ENCODE measurements at regions not wholly inside any gene's neighbourhood (a gene's known extent, or its start where the extent isn't known, plus 50 kb on each side); places are given as distances from the start of the nearest gene placed in this dataset.

GRCh38 chr7:119900996-119901672 lies 371.8 kb upstream of the KCND2 start:
- no peak overlapping the region for H2AFZ ChIP-seq (ENCODE audit: low read depth, low read length, severe bottlenecking)
- no peaks in the 10 kb centered on the region for H3K9me2 ChIP-seq (replicated peaks; ENCODE audit: insufficient read depth, low read length)
- H3F3A ChIP-seq (ENCODE audit: insufficient read depth), result no peaks in the 10 kb centered on the region
- H3K79me2 ChIP-seq (ENCODE audit: insufficient read depth, low read length), result no peaks in the 10 kb centered on the region
- no peaks in the 10 kb centered on the region for H3K9me3 ChIP-seq (ENCODE audit: insufficient read depth, low read length)
- H3K27ac ChIP-seq (ENCODE audit: low read depth, low read length), result no peak overlapping the region
- H3K27me3 ChIP-seq (ENCODE audit: low read length), result no peaks in the 10 kb centered on the region
- no peak overlapping the region for H3K9ac ChIP-seq (ENCODE audit: low read length)
- H4K20me1 ChIP-seq (ENCODE audit: low read depth, low read length), result no peaks in the 10 kb centered on the region
- H3K36me3 ChIP-seq (ENCODE audit: low read length), result no peaks in the 10 kb centered on the region
- no peak overlapping the region for H3K4me2 ChIP-seq (ENCODE audit: low read depth, low read length, poor library complexity, severe bottlenecking)
- H3K4me3 ChIP-seq (ENCODE audit: insufficient read depth, low read length, poor library complexity, severe bottlenecking), result no peak overlapping the region
- TF ChIP-seq CTCF (IDR thresholded peaks at IDR 0.05; ENCODE audit: insufficient read depth, low read length, poor library complexity, severe bottlenecking), result no peak
- TF ChIP-seq EZH2phosphoT487 (conservative IDR thresholded peaks at IDR 0.05; ENCODE audit: low read length), result no peak

GRCh38 chr7:119903085-119903484 lies 369.9 kb upstream of the KCND2 start:
- H3K27ac ChIP-seq (ENCODE audit: low read depth, low read length), result no peak overlapping the region

GRCh38 chr7:119905495-119905894 lies 367.5 kb upstream of the KCND2 start:
- no peak overlapping the region for H3K9ac ChIP-seq (ENCODE audit: low read length)
- H3K27ac ChIP-seq (ENCODE audit: low read depth, low read length), result no peak overlapping the region
- no peaks in the 10 kb centered on the region for H3F3A ChIP-seq (ENCODE audit: insufficient read depth)
- no peaks in the 10 kb centered on the region for H3K9me2 ChIP-seq (replicated peaks; ENCODE audit: insufficient read depth, low read length)
- no peaks in the 10 kb centered on the region for H3K27me3 ChIP-seq (ENCODE audit: low read length)
- H3K36me3 ChIP-seq (ENCODE audit: low read length), result no peaks in the 10 kb centered on the region
- H3K4me2 ChIP-seq (ENCODE audit: low read depth, low read length, poor library complexity, severe bottlenecking), result no peak overlapping the region
- H3K9me3 ChIP-seq (ENCODE audit: insufficient read depth, low read length), result no peaks in the 10 kb centered on the region
- no peaks in the 10 kb centered on the region for H3K79me2 ChIP-seq (ENCODE audit: insufficient read depth, low read length)
- H3K4me3 ChIP-seq (ENCODE audit: insufficient read depth, low read length, poor library complexity, severe bottlenecking), result no peak overlapping the region
- TF ChIP-seq EZH2phosphoT487 (conservative IDR thresholded peaks at IDR 0.05; ENCODE audit: low read length) (no peak), CTCF (IDR thresholded peaks at IDR 0.05; ENCODE audit: insufficient read depth, low read length, poor library complexity, severe bottlenecking) (no peak)
- H4K20me1 ChIP-seq (ENCODE audit: low read depth, low read length), result no peaks in the 10 kb centered on the region
- no peak overlapping the region for H2AFZ ChIP-seq (ENCODE audit: low read depth, low read length, severe bottlenecking)

More at GRCh38 chr7:119903085-119903484, 369.9 kb upstream of the KCND2 start:
- no peaks in the 10 kb centered on the region for H3K27me3 ChIP-seq (ENCODE audit: low read length)
- no peak overlapping the region for H3K4me3 ChIP-seq (ENCODE audit: insufficient read depth, low read length, poor library complexity, severe bottlenecking)
- H3K9me2 ChIP-seq (replicated peaks; ENCODE audit: insufficient read depth, low read length), result no peaks in the 10 kb centered on the region
- TF ChIP-seq CTCF (IDR thresholded peaks at IDR 0.05; ENCODE audit: insufficient read depth, low read length, poor library complexity, severe bottlenecking), result no peak
- H3K36me3 ChIP-seq (ENCODE audit: low read length), result no peaks in the 10 kb centered on the region
- no peaks in the 10 kb centered on the region for H4K20me1 ChIP-seq (ENCODE audit: low read depth, low read length)
- H3K9me3 ChIP-seq (ENCODE audit: insufficient read depth, low read length), result no peaks in the 10 kb centered on the region
- H2AFZ ChIP-seq (ENCODE audit: low read depth, low read length, severe bottlenecking), result no peak overlapping the region
- H3K4me2 ChIP-seq (ENCODE audit: low read depth, low read length, poor library complexity, severe bottlenecking), result no peak overlapping the region
- H3K9ac ChIP-seq (ENCODE audit: low read length), result no peak overlapping the region
- no peaks in the 10 kb centered on the region for H3F3A ChIP-seq (ENCODE audit: insufficient read depth)
- H3K79me2 ChIP-seq (ENCODE audit: insufficient read depth, low read length), result no peaks in the 10 kb centered on the region
